ENCODE measurements at regions not wholly inside any gene's neighbourhood (a gene's known extent, or its start where the extent isn't known, plus 50 kb on each side); places are given as distances from the start of the nearest gene placed in this dataset.

- TF ChIP-seq, protein P1, sequence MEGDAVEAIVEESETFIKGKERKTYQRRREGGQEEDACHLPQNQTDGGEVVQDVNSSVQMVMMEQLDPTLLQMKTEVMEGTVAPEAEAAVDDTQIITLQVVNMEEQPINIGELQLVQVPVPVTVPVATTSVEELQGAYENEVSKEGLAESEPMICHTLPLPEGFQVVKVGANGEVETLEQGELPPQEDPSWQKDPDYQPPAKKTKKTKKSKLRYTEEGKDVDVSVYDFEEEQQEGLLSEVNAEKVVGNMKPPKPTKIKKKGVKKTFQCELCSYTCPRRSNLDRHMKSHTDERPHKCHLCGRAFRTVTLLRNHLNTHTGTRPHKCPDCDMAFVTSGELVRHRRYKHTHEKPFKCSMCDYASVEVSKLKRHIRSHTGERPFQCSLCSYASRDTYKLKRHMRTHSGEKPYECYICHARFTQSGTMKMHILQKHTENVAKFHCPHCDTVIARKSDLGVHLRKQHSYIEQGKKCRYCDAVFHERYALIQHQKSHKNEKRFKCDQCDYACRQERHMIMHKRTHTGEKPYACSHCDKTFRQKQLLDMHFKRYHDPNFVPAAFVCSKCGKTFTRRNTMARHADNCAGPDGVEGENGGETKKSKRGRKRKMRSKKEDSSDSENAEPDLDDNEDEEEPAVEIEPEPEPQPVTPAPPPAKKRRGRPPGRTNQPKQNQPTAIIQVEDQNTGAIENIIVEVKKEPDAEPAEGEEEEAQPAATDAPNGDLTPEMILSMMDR (conservative IDR thresholded peaks at IDR 0.05) = no peak
- no peak for TF ChIP-seq ZFX (IDR thresholded peaks at IDR 0.05)
These were observed 886.5 kb downstream of the SLITRK6 start for GRCh38 chr13:84912720-84913119.
